Kidney epithelial cell (primary cell): ENCODE measurements at regions not wholly inside any gene's neighbourhood (a gene's known extent, or its start where the extent isn't known, plus 50 kb on each side); places are given as distances from the start of the nearest gene placed in this dataset.

ENCODE experiments used
- DNase-seq: peaks from one replicate; pipeline ENCODE4 v3.0.0-alpha.2; 2010; ENCODE audit warnings: low read depth
- H3K27me3 ChIP-seq: 2 replicates; pipeline ENCODE4 v1.6.0; 2011; ENCODE audit warnings: low read length; ENCODE audit not compliant: control insufficient read depth, insufficient read depth
- H3K36me3 ChIP-seq: 2 replicates; pipeline ENCODE4 v1.5.1; 2011; ENCODE audit warnings: low read length; ENCODE audit not compliant: control insufficient read depth, insufficient read depth
- H3K4me3 ChIP-seq: 2 replicates; pipeline ENCODE4 v1.5.1; 2011; ENCODE audit warnings: low read depth, mild to moderate bottlenecking, control low read depth, low read length
- CTCF ChIP-seq: IDR thresholded peaks from 2 replicates; pipeline ENCODE4 v1.5.1; 2011; ENCODE audit warnings: mild to moderate bottlenecking, moderate library complexity, low read length, control low read depth, inconsistent platforms; ENCODE audit not compliant: insufficient read depth, poor library complexity, severe bottlenecking

GRCh38 chr1:14324248-14324630 is 274.2 kb upstream of the KAZN start:
- DNase-seq, result no peak
- H3K27me3 ChIP-seq, result no peaks in the 10 kb centered on the region
- no peak overlapping the region for H3K4me3 ChIP-seq
- no peaks in the 10 kb centered on the region for H3K36me3 ChIP-seq
- TF ChIP-seq CTCF, result no peak

DNA sequence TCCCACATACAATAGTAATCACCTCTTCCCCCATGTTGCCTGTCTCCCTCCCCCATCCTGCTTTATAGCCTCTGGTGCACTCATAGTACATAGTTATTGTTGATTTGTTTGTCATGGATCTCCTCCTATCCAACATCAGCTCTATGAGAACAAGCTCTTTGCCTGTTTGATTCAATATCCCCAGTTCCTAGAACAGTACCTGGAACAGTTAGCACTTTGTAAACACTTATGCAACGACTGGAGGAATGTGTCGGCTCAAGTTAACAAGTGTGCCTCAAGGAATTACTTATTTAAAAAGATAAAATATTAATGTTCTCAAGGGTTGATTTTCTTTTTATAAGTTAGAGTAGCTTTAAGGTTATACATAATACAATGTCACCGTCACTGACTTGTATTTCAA is 271.6 kb upstream of the KAZN start:
- TF ChIP-seq CTCF, result no peak
- no peaks in the 10 kb centered on the region for H3K27me3 ChIP-seq
- no peak overlapping the region for H3K4me3 ChIP-seq
- H3K36me3 ChIP-seq, result no peaks in the 10 kb centered on the region
- DNase-seq, result no peak

- no peaks in the 10 kb centered on the region for H3K27me3 ChIP-seq
- TF ChIP-seq CTCF, result no peak
- DNase-seq, result no peak
- no peaks in the 10 kb centered on the region for H3K36me3 ChIP-seq
- H3K4me3 ChIP-seq, result no peak overlapping the region
Measured at GRCh38 chr1:14328685-14329084, 269.8 kb upstream of the KAZN start.

DNA sequence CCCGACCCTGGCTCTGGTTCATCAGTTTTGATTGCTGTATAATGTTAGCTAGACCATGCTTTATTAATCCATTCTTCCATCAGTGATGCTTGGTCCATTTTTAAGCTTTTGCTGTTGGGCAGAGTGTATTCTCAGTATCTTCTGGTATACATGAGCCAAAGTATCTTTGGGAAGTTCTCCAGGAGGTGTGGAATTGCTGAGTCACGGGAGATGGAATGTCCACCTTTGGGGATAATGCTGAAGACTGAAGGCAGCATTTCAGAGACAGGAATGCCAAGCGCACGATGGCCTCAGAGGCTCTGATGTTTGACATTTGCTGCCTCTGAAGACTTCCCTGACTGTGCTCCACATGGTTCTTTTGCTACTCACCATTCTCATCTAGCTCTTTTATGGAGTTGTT is 266.3 kb upstream of the KAZN start:
- no peaks in the 10 kb centered on the region for H3K27me3 ChIP-seq
- no peaks in the 10 kb centered on the region for H3K36me3 ChIP-seq
- TF ChIP-seq CTCF, result no peak
- no peak overlapping the region for H3K4me3 ChIP-seq
- no peak for DNase-seq

- DNase-seq, result no peak
- Histone ChIP-seq H3K36me3 (no peaks in the 10 kb centered on the region), H3K27me3 (no peaks in the 10 kb centered on the region), H3K4me3 (no peak overlapping the region)
- TF ChIP-seq CTCF, result no peak
Measured at GRCh38 chr1:14334336-14335176, 263.9 kb upstream of the KAZN start.

- TF ChIP-seq CTCF, result no peak
- no peak for DNase-seq
- Histone ChIP-seq H3K27me3 (no peaks in the 10 kb centered on the region), H3K4me3 (no peak overlapping the region), H3K36me3 (no peaks in the 10 kb centered on the region)
Measured at GRCh38 chr1:14338509-14338908, 260.0 kb upstream of the KAZN start.
